ENCODE measurements at regions not wholly inside any gene's neighbourhood (a gene's known extent, or its start where the extent isn't known, plus 50 kb on each side); places are given as distances from the start of the nearest gene placed in this dataset.

DNA sequence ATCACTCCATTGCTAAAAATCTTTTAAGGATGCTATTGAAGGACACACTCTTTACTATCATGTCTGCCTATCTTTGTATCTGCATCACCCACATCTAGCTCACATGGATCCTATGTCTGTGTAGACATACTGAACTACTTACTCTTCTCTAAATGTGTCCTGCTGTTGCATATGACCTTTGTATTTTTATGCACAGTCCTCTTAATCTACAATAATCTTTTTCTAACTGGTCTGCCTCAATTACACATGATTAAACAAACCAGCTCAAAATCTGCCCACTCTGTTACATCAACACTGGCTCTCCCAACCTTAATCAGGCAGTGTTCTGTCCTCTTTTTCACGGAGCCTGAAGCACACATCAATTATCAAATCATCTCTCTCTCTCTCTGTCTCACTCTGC, 316.3 kb upstream of the MGAT4C start:
- TF ChIP-seq POLR2A (IDR thresholded peaks at IDR 0.05; ENCODE audit: low read depth, low read length) (no peak), POLR2AphosphoS5 (IDR thresholded peaks at IDR 0.05; ENCODE audit: low read depth, low read length) (no peak)

Data from GM12891 (cell line).